ENCODE measurements at regions not wholly inside any gene's neighbourhood (a gene's known extent, or its start where the extent isn't known, plus 50 kb on each side); places are given as distances from the start of the nearest gene placed in this dataset.

- peaks cover 0 to 12% (median 0%) of the 10 kb centered on the region in 9 donors for H3K4me1 ChIP-seq
- ATAC-seq, result no peak
Observed at GRCh38 chr2:37784071-37784758, 112.8 kb upstream of the CDC42EP3 start.

GRCh38 chr2:37784759-37785149 is 113.3 kb upstream of the CDC42EP3 start:
- Histone ChIP-seq H3K36me3 (no peaks in the 10 kb centered on the region), H3K27ac (no peak overlapping the region), H3K4me3 (no peak overlapping the region), H3K27me3 (no peaks in the 10 kb centered on the region), H3K4me1 (peaks cover 0 to 12% (median 0%) of the 10 kb centered on the region in 9 donors), H3K9me3 (peaks cover 0 to 26% (median 8%) of the 10 kb centered on the region in 11 donors)
- intact Hi-C loops (cut with DNase I), result no loop called here
- DNase-seq (no peak), ATAC-seq (no peak)
- 78 to 92% methylated on average over 5 of the region's 5 CpGs for WGBS, 2 donors
- TF ChIP-seq CTCF (IDR thresholded peaks at IDR 0.05), result no peak

More at GRCh38 chr2:37784071-37784758, 112.8 kb upstream of the CDC42EP3 start:
- intact Hi-C loops (cut with DNase I), result no loop called here
- H3K27ac ChIP-seq, result no peak overlapping the region
- no peak overlapping the region for H3K4me3 ChIP-seq
- 86 to 91% methylated on average over 3 of the region's 3 CpGs for WGBS, 2 donors
- no peaks in the 10 kb centered on the region for H3K27me3 ChIP-seq
- no peak for DNase-seq
- TF ChIP-seq CTCF (IDR thresholded peaks at IDR 0.05), result no peak
- H3K36me3 ChIP-seq, result no peaks in the 10 kb centered on the region
- peaks cover 0 to 22% (median 8%) of the 10 kb centered on the region in 11 donors for H3K9me3 ChIP-seq

GRCh38 chr2:37786191-37786698 is 114.8 kb upstream of the CDC42EP3 start:
- H3K36me3 ChIP-seq, result no peaks in the 10 kb centered on the region
- H3K4me1 ChIP-seq, result peaks cover 0 to 11% (median 0%) of the 10 kb centered on the region in 9 donors
- no peak for ATAC-seq
- intact Hi-C loops (cut with DNase I), result no loop called here
- no peak for DNase-seq
- H3K27me3 ChIP-seq, result no peaks in the 10 kb centered on the region
- WGBS, 2 donors, result 91 to 94% methylated on average over 1 of the region's 1 CpG
- peaks cover 0 to 26% (median 8%) of the 10 kb centered on the region in 11 donors for H3K9me3 ChIP-seq
- no peak overlapping the region for H3K27ac ChIP-seq
- no peak for TF ChIP-seq CTCF (IDR thresholded peaks at IDR 0.05)
- H3K4me3 ChIP-seq, result no peak overlapping the region

GRCh38 chr2:37786854-37787253 is 115.4 kb upstream of the CDC42EP3 start:
- Histone ChIP-seq H3K4me1 (peaks cover 0 to 11% (median 0%) of the 10 kb centered on the region in 9 donors), H3K27ac (no peak overlapping the region), H3K36me3 (no peaks in the 10 kb centered on the region), H3K9me3 (peaks cover 0 to 26% (median 8%) of the 10 kb centered on the region in 11 donors), H3K27me3 (no peaks in the 10 kb centered on the region), H3K4me3 (no peak overlapping the region)
- intact Hi-C loops (cut with DNase I), result no loop called here
- 53 to 64% methylated on average over 5 of the region's 5 CpGs for WGBS, 2 donors
- DNase-seq (no peak), ATAC-seq (peak in 4 of 8 donors; percentile 25 to 74 (median 50))
- no peak for TF ChIP-seq CTCF (IDR thresholded peaks at IDR 0.05)

Data from heart right ventricle (tissue), 16 donors.